ENCODE measurements at regions not wholly inside any gene's neighbourhood (a gene's known extent, or its start where the extent isn't known, plus 50 kb on each side); places are given as distances from the start of the nearest gene placed in this dataset.

DNA sequence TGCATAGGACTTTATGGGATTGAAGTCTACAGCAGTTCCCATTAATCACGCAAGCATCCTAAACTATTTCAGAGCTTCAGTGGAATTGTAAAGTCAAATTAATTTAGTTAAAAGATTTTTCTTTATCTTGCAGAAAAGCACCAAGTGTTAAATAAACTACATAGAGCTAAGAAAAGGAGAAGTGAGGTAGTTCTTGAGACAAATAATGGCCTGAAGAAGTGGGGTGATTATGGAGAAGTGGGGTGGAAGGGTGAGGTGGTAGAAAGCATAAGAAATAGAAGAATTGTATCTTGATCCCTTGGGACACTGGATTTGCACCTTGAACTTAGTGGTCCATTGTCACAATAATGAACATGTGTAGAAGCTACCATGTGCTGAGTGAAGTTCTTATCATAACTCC lies 121.7 kb upstream of the LINC00305 start:
- DNase-seq (no peak), ATAC-seq (no peak)
- Histone ChIP-seq H3K36me3 (replicated peaks in 1 of 2; ENCODE audit: insufficient read depth in 1 of 2, low read depth in 2 of 2) (no peaks in the 10 kb centered on the region), H3K9me3 (no peaks in the 10 kb centered on the region), H3K4me3 (no peak overlapping the region), H3K4me1 (peaks cover 10% of the 10 kb centered on the region), H3K27me3 (no peaks in the 10 kb centered on the region), H3K27ac (no peak overlapping the region)
- intact Hi-C loops (cut with DNase I), result no loop called here
- 84 to 100% methylated on average over 1 of the region's 1 CpG for WGBS, 2 donors
- no peak for TF ChIP-seq POLR2A (IDR thresholded peaks at IDR 0.05)
- TF ChIP-seq, protein P1, sequence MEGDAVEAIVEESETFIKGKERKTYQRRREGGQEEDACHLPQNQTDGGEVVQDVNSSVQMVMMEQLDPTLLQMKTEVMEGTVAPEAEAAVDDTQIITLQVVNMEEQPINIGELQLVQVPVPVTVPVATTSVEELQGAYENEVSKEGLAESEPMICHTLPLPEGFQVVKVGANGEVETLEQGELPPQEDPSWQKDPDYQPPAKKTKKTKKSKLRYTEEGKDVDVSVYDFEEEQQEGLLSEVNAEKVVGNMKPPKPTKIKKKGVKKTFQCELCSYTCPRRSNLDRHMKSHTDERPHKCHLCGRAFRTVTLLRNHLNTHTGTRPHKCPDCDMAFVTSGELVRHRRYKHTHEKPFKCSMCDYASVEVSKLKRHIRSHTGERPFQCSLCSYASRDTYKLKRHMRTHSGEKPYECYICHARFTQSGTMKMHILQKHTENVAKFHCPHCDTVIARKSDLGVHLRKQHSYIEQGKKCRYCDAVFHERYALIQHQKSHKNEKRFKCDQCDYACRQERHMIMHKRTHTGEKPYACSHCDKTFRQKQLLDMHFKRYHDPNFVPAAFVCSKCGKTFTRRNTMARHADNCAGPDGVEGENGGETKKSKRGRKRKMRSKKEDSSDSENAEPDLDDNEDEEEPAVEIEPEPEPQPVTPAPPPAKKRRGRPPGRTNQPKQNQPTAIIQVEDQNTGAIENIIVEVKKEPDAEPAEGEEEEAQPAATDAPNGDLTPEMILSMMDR (IDR thresholded peaks at IDR 0.05), result no peak

DNA sequence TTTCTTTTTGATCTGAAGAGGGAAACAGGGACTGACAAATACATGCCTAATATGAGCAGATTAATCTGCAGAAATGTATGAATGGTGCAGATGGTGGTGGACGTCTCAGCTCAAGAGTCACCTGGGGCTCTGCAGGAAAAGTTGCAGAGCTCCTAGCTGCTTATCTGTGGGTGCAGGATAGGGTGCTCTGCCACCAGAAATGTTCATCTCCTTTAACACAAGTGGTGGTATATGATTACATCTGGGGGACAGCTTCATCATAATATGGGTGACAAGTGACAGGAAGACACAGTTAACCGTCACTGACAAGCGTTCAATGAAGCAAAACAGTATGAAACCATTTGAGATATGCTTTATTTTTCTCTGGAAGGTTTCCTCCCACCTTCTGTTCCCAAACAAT lies 121.2 kb upstream of the LINC00305 start:
- ATAC-seq (no peak), DNase-seq (no peak)
- 60 to 72% methylated on average over 3 of the region's 3 CpGs for WGBS, 2 donors
- intact Hi-C loops (cut with DNase I), result no loop called here
- no peak overlapping the region for H3K27ac ChIP-seq
- TF ChIP-seq, protein P1 (IDR thresholded peaks at IDR 0.05), result no peak
- no peak for TF ChIP-seq POLR2A (IDR thresholded peaks at IDR 0.05)
- H3K4me1 ChIP-seq, result peaks cover 10% of the 10 kb centered on the region
- no peaks in the 10 kb centered on the region for H3K9me3 ChIP-seq
- H3K36me3 ChIP-seq (replicated peaks in 1 of 2; ENCODE audit: insufficient read depth in 1 of 2, low read depth in 2 of 2), result no peaks in the 10 kb centered on the region
- no peaks in the 10 kb centered on the region for H3K27me3 ChIP-seq
- no peak overlapping the region for H3K4me3 ChIP-seq

DNA sequence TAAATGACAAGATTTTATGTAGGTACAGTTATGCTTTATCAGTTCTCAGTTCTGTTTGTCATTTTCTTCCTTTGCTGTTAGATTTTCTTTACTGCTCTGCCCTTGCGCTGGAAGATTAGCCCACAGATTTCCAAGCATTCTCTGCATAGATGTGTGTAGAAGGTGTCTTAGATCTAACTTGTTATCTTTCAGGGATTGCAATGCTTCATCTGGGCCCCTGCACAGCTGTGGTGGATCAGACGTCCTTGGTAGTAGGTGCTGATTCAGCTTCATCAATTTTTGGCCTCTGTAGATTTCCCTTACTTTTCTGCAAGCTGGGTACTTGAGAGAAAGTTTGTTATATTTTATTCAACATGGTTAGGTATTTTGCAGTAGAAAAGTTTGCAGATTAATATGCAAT lies 115.3 kb upstream of the LINC00305 start:
- Histone ChIP-seq H3K4me3 (no peak overlapping the region), H3K9me3 (no peaks in the 10 kb centered on the region), H3K27me3 (no peaks in the 10 kb centered on the region), H3K4me1 (peaks cover 3% of the 10 kb centered on the region), H3K27ac (no peak overlapping the region), H3K36me3 (replicated peaks in 1 of 2; ENCODE audit: insufficient read depth in 1 of 2, low read depth in 2 of 2) (no peaks in the 10 kb centered on the region)
- no peak for ATAC-seq
- DNase-seq, result no peak
- 60 to 64% methylated on average over 2 of the region's 2 CpGs for WGBS, 2 donors
- intact Hi-C loops (cut with DNase I), result no loop called here
- TF ChIP-seq, protein P1 (IDR thresholded peaks at IDR 0.05), result no peak
- no peak for TF ChIP-seq POLR2A (IDR thresholded peaks at IDR 0.05)

DNA sequence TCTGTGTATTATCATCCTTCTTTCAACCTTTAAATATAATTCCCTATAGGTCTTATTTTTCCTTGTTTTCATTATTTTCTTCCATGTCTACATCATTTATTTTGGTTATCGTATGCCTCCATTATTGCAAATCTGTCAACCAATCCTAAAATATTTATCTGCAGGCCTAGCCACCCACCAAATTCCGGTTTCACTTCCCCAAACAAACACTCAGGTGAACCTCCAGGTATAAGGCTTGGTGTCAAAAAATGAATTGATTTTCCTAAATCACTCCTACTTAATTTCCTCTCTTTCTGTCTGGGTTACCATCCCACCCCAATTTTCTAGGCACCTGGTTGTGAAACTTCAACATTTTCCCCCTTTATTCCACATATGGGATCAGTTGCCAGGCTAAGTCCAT lies 111.9 kb upstream of the LINC00305 start:
- Histone ChIP-seq H3K4me3 (no peak overlapping the region), H3K36me3 (replicated peaks in 1 of 2; ENCODE audit: insufficient read depth in 1 of 2, low read depth in 2 of 2) (no peaks in the 10 kb centered on the region), H3K9me3 (no peaks in the 10 kb centered on the region), H3K27me3 (no peaks in the 10 kb centered on the region), H3K4me1 (peaks cover 3% of the 10 kb centered on the region), H3K27ac (no peak overlapping the region)
- WGBS, 2 donors, result 85 to 95% methylated on average over 2 of the region's 2 CpGs
- intact Hi-C loops (cut with DNase I), result no loop called here
- TF ChIP-seq POLR2A (IDR thresholded peaks at IDR 0.05), result no peak
- TF ChIP-seq, protein P1 (IDR thresholded peaks at IDR 0.05), result no peak
- DNase-seq (no peak), ATAC-seq (no peak)

DNA sequence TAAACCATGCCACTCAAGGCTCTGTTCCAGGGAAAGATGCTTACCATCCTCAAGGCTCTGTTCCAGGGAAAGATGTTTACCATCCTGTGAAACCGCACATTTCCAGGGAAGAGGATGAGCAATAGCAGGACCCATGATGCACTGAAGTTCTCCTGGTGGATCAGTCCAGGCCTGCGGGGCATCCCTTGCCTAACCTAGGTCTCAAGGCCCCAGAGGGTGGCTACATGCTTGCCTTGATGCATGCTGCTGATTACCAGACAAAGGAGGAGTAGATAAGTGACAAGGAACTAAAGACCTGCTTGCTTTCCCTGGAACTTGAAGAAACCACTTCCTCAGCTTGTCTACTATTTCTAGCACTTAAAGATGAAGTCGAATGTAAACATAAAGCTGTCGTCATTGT lies 111.0 kb upstream of the LINC00305 start:
- Histone ChIP-seq H3K27me3 (no peaks in the 10 kb centered on the region), H3K9me3 (no peaks in the 10 kb centered on the region), H3K4me1 (peaks cover 3% of the 10 kb centered on the region), H3K27ac (no peak overlapping the region), H3K36me3 (replicated peaks in 1 of 2; ENCODE audit: insufficient read depth in 1 of 2, low read depth in 2 of 2) (no peaks in the 10 kb centered on the region), H3K4me3 (no peak overlapping the region)
- DNase-seq (no peak), ATAC-seq (no peak)
- 57 to 71% methylated on average over 4 of the region's 4 CpGs for WGBS, 2 donors
- TF ChIP-seq, protein P1 (IDR thresholded peaks at IDR 0.05), result no peak
- TF ChIP-seq POLR2A (IDR thresholded peaks at IDR 0.05), result no peak
- intact Hi-C loops (cut with DNase I), result no loop called here

Measured in body of pancreas (tissue), 4 donors.